ENCODE measurements at regions not wholly inside any gene's neighbourhood (a gene's known extent, or its start where the extent isn't known, plus 50 kb on each side); places are given as distances from the start of the nearest gene placed in this dataset.

DNA sequence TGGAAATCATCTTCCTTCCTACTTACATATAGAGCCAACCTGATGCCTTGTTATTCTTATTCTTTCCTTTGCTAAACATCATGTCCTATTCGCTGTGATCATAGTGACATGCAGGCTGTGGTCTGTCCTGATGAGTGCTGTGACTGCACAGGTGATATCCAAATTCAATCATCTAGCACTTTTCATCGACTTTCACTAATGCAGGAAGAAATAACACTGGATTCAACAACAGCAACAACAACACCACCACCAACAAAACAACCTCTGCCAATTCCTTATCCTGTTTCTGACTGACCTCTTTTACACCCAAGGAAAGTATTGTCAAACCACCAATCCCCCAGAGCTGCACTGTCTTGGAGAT is 203.2 kb upstream of the PHYHIPL start:
- ChIA-PET POLR2A (no interaction called here), CTCF (no interaction called here)
- dilution Hi-C loops (cut with MboI; ENCODE audit: extremely low pct_ligation_motif_present, low sequenced_read_pairs), result no loop called here

More for the DNA sequence above, 203.2 kb upstream of the PHYHIPL start:
- no peak overlapping the region for H3K9ac ChIP-seq (replicated peaks; ENCODE audit: extremely low read depth, insufficient read depth, low read length)
- no peaks in the 10 kb centered on the region for H3K79me2 ChIP-seq (ENCODE audit: control insufficient read depth, insufficient read depth, low read length)
- H3K9me3 ChIP-seq (replicated peaks; ENCODE audit: control insufficient read depth, insufficient read depth, low read length), result no peaks in the 10 kb centered on the region
- H3K36me3 ChIP-seq (ENCODE audit: control insufficient read depth in 2 of 2, extremely low read depth in 1 of 2, insufficient read depth in 2 of 2, low read length in 2 of 2), result no peaks in the 10 kb centered on the region
- H3K9me1 ChIP-seq (replicated peaks; ENCODE audit: control insufficient read depth, extremely low read depth, insufficient read depth, low read length), result no peaks in the 10 kb centered on the region
- FAIRE-seq (no peak), DNase-seq (ENCODE audit: low read depth, low spot score) (no peak)
- no peak overlapping the region for H3K4me3 ChIP-seq (replicated peaks in 1 of 3; ENCODE audit: insufficient read depth in 1 of 3, low read depth in 1 of 3, low read length in 3 of 3)
- no peaks in the 10 kb centered on the region for H3K27me3 ChIP-seq (ENCODE audit: control insufficient read depth in 2 of 2, insufficient read depth in 2 of 2, low read length in 2 of 2)
- H3K4me2 ChIP-seq (ENCODE audit: insufficient read depth, low read length), result no peak overlapping the region
- H3K4me1 ChIP-seq (ENCODE audit: control insufficient read depth, extremely low read depth, insufficient read depth, low read length), result no peaks in the 10 kb centered on the region
- H3K27ac ChIP-seq (ENCODE audit: insufficient read depth, low read depth, low read length), result no peak overlapping the region
- TF ChIP-seq EZH2 (IDR thresholded peaks at IDR 0.05; ENCODE audit: borderline replicate concordance, low read depth, low read length, severe bottlenecking) (no peak), POLR2AphosphoS5 (IDR thresholded peaks at IDR 0.05; ENCODE audit: insufficient read depth, low read depth, low read length) (no peak), FOS (IDR thresholded peaks at IDR 0.05; ENCODE audit: borderline replicate concordance, insufficient read depth, low read length) (no peak), JUN (IDR thresholded peaks at IDR 0.05; ENCODE audit: borderline replicate concordance, insufficient read depth, insufficient read length, low read depth) (no peak), POLR2A (IDR thresholded peaks at IDR 0.05; ENCODE audit: low read depth, low read length) (no peak), CTCF (IDR thresholded peaks at IDR 0.05; ENCODE audit: extremely low read depth in 1 of 2, insufficient read depth in 1 of 2, low read depth in 1 of 2, low read length in 2 of 2) (no peak), GATA2 (IDR thresholded peaks at IDR 0.05; ENCODE audit: insufficient read depth, insufficient read length, low read depth, low read length) (no peak), MYC (IDR thresholded peaks at IDR 0.05; ENCODE audit: low read depth, low read length) (no peak)
- TF ChIP-seq, protein P1, sequence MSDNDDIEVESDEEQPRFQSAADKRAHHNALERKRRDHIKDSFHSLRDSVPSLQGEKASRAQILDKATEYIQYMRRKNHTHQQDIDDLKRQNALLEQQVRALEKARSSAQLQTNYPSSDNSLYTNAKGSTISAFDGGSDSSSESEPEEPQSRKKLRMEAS (IDR thresholded peaks at IDR 0.05; ENCODE audit: insufficient read depth, insufficient read length), result no peak
- no peaks in the 10 kb centered on the region for H4K20me1 ChIP-seq (replicated peaks; ENCODE audit: control insufficient read depth, extremely low read depth, insufficient read depth, low read length)
- BruUV-seq (replicated peaks), result no TSS peak
- intact Hi-C loops (cut with micrococcal nuclease), result no loop called here
- H2AFZ ChIP-seq (ENCODE audit: low read depth, low read length), result no peak overlapping the region

All from endothelial cell of umbilical vein (primary cell).